ENCODE measurements at regions not wholly inside any gene's neighbourhood (a gene's known extent, or its start where the extent isn't known, plus 50 kb on each side); places are given as distances from the start of the nearest gene placed in this dataset.
"Not testable (repeated sequence)": the region's sequence is repeated elsewhere in the genome, so short reads cannot be mapped to it uniquely, and the experiment has no call there.

GRCh38 chr10:3264161-3264761, 91.7 kb upstream of the PITRM1 start:
- Mint-ChIP-seq H3K9me3 (no peaks in the 10 kb centered on the region), H3K27ac (no peak overlapping the region), H3K27me3 (peaks cover 23% of the 10 kb centered on the region), H3K4me1 (peaks cover 2% of the 10 kb centered on the region), H3K4me3 (no peak overlapping the region), H3K36me3 (ENCODE audit: low read depth) (no peaks in the 10 kb centered on the region)
- DNase-seq = no peak
- CTCF ChIA-PET = no interaction called here
- POLR2A ChIA-PET = no interaction called here

- CTCF ChIA-PET = no interaction called here
- no peak for DNase-seq
- H3K36me3 Mint-ChIP-seq (ENCODE audit: low read depth) = no peaks in the 10 kb centered on the region
- H3K9me3 Mint-ChIP-seq = no peaks in the 10 kb centered on the region
- H3K27ac Mint-ChIP-seq = no peak overlapping the region
- peaks cover 2% of the 10 kb centered on the region for H3K4me1 Mint-ChIP-seq
- peaks cover 23% of the 10 kb centered on the region for H3K27me3 Mint-ChIP-seq
- POLR2A ChIA-PET = no interaction called here
- H3K4me3 Mint-ChIP-seq = no peak overlapping the region
Measured at GRCh38 chr10:3263747-3264146, 91.2 kb upstream of the PITRM1 start.

- H3K36me3 Mint-ChIP-seq (ENCODE audit: low read depth) = no peaks in the 10 kb centered on the region
- H3K4me3 Mint-ChIP-seq = no peak overlapping the region
- DNase-seq = no peak
- H3K27me3 Mint-ChIP-seq = peaks cover 23% of the 10 kb centered on the region
- H3K9me3 Mint-ChIP-seq = no peaks in the 10 kb centered on the region
- H3K27ac Mint-ChIP-seq = no peak overlapping the region
- CTCF ChIA-PET = interaction anchor here (0.6 kb wide), 1 partner anchor 241 kb away, joined by 3 read pairs; no protein-coding TSS in a partner anchor
- POLR2A ChIA-PET = no interaction called here
- H3K4me1 Mint-ChIP-seq = peaks cover 2% of the 10 kb centered on the region
Measured at GRCh38 chr10:3263082-3263481, 90.5 kb upstream of the PITRM1 start.

GRCh38 chr10:3261921-3262320, 89.3 kb upstream of the PITRM1 start:
- Mint-ChIP-seq H3K4me1 (peaks cover 2% of the 10 kb centered on the region), H3K27me3 (peaks cover 23% of the 10 kb centered on the region), H3K4me3 (no peak overlapping the region), H3K27ac (no peak overlapping the region), H3K36me3 (ENCODE audit: low read depth) (no peaks in the 10 kb centered on the region), H3K9me3 (no peaks in the 10 kb centered on the region)
- CTCF ChIA-PET = no interaction called here
- POLR2A ChIA-PET = no interaction called here
- DNase-seq = no peak

GRCh38 chr10:3260066-3260834, 87.7 kb upstream of the PITRM1 start:
- ChIA-PET POLR2A (no interaction called here), CTCF (no interaction called here)
- no peak for DNase-seq
- H3K4me1 Mint-ChIP-seq = peaks cover 2% of the 10 kb centered on the region
- H3K9me3 Mint-ChIP-seq = no peaks in the 10 kb centered on the region
- no peak overlapping the region for H3K4me3 Mint-ChIP-seq
- no peaks in the 10 kb centered on the region for H3K36me3 Mint-ChIP-seq (ENCODE audit: low read depth)
- peaks cover 22% of the 10 kb centered on the region for H3K27me3 Mint-ChIP-seq
- H3K27ac Mint-ChIP-seq = no peak overlapping the region

DNA sequence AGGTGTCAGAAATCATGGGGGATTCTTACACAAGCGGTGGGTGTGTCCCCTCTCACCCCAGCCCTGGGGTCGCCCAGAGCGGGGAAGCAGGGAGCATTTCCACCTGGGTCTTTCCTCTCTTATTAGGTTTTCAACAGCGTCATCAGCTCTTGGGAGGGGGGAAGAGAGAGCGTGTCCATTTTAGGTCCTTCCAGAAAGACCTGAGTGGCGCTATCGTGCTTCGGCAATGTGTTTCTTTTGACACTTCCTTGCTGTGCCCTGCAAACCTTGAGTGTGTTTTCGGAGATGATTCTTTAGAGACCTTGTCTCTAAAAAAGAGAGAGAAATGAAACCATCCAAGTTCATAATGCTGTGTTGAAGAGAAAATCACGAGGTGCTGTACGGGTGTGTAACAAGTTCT, 86.9 kb upstream of the PITRM1 start:
- Mint-ChIP-seq H3K27ac (no peak overlapping the region), H3K9me3 (no peaks in the 10 kb centered on the region), H3K36me3 (ENCODE audit: low read depth) (no peaks in the 10 kb centered on the region), H3K27me3 (peaks cover 24% of the 10 kb centered on the region), H3K4me1 (peaks cover 2% of the 10 kb centered on the region), H3K4me3 (no peak overlapping the region)
- DNase-seq = no peak
- ChIA-PET CTCF (interaction anchor here (0.9 kb wide), 1 partner anchor 22 kb away, joined by 3 read pairs; no protein-coding TSS in a partner anchor), POLR2A (no interaction called here)

GRCh38 chr10:3258394-3258793, 85.8 kb upstream of the PITRM1 start:
- Mint-ChIP-seq H3K36me3 (ENCODE audit: low read depth) (no peaks in the 10 kb centered on the region), H3K27ac (no peak overlapping the region), H3K9me3 (no peaks in the 10 kb centered on the region), H3K4me3 (no peak overlapping the region), H3K4me1 (no peaks in the 10 kb centered on the region), H3K27me3 (peaks cover 27% of the 10 kb centered on the region)
- DNase-seq = no peak
- ChIA-PET POLR2A (no interaction called here), CTCF (interaction anchor here (0.9 kb wide), 1 partner anchor 21 kb away, joined by 3 read pairs; no protein-coding TSS in a partner anchor)

DNA sequence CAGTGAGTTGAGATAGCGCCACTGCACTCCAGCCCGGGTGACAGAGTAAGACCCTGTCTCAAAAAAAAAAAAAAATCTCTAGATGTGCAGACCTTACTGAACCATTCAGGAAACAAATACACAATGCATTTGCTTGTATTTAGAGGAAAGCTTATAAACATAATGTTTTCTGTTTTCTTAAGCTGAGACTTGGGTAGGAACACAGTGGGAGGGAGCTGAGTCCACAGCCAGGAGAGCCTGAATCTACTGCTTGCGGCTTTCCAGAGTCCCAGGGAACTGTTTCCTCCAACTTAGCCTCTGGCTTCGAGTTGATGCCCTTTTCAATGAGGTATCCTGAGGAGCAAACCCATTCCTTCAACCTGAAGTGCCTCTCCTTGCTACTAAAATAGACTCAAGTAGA, 83.0 kb upstream of the PITRM1 start:
- Mint-ChIP-seq H3K4me3 (no peak overlapping the region), H3K27ac (no peak overlapping the region), H3K27me3 (peaks cover 30% of the 10 kb centered on the region), H3K4me1 (peaks cover 3% of the 10 kb centered on the region), H3K9me3 (no peaks in the 10 kb centered on the region), H3K36me3 (ENCODE audit: low read depth) (no peaks in the 10 kb centered on the region)
- ChIA-PET CTCF (interaction anchor here (0.6 to 1.1 kb wide), 2 partner anchors 10 to 676 kb away, joined by 4 read pairs; no protein-coding TSS in a partner anchor), POLR2A (no interaction called here)
- DNase-seq = no peak

DNA sequence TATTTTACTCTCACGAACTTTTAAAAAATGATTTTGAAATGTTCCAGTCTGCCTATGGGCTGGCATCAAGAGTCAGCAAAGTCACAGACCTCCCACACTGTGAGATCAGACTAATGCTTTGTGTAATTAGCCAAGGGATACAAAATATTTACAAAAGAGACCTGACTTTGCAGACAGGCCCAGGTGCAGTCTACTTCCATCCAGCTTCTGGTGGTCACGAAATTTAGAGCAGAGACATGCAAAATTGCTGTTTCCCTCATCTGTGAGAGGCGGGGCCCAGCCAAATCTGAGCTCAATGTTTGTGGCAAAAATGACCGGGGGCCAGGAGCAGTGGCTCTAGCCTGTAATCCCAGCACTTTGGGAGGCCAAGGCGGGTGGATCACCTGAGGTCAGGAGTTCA, 82.5 kb upstream of the PITRM1 start:
- Mint-ChIP-seq H3K4me3 (no peak overlapping the region), H3K27me3 (peaks cover 34% of the 10 kb centered on the region), H3K36me3 (ENCODE audit: low read depth) (no peaks in the 10 kb centered on the region), H3K4me1 (peaks cover 3% of the 10 kb centered on the region), H3K9me3 (no peaks in the 10 kb centered on the region), H3K27ac (no peak overlapping the region)
- ChIA-PET CTCF (interaction anchor here (1.1 kb wide), 1 partner anchor 9 kb away, joined by 4 read pairs; no protein-coding TSS in a partner anchor), POLR2A (no interaction called here)
- DNase-seq = no peak

GRCh38 chr10:3253974-3254373, 81.4 kb upstream of the PITRM1 start:
- POLR2A ChIA-PET; CTCF ChIA-PET; H3K4me3 Mint-ChIP-seq; H3K4me1 Mint-ChIP-seq; DNase-seq; H3K27ac Mint-ChIP-seq; H3K36me3 Mint-ChIP-seq (ENCODE audit: low read depth); H3K9me3 Mint-ChIP-seq: not testable (repeated sequence)
- peaks cover 41% of the 10 kb centered on the region for H3K27me3 Mint-ChIP-seq

GRCh38 chr10:3251172-3251571, 78.6 kb upstream of the PITRM1 start:
- Mint-ChIP-seq H3K4me3 (no peak overlapping the region), H3K27ac (no peak overlapping the region), H3K4me1 (peaks cover 5% of the 10 kb centered on the region), H3K9me3 (no peaks in the 10 kb centered on the region), H3K27me3 (peaks cover 42% of the 10 kb centered on the region), H3K36me3 (ENCODE audit: low read depth) (no peaks in the 10 kb centered on the region)
- POLR2A ChIA-PET = no interaction called here
- CTCF ChIA-PET = no interaction called here
- no peak for DNase-seq

GRCh38 chr10:3249307-3249889, 76.8 kb upstream of the PITRM1 start:
- Mint-ChIP-seq H3K9me3 (no peaks in the 10 kb centered on the region), H3K4me3 (no peak overlapping the region), H3K27ac (no peak overlapping the region), H3K27me3 (peaks cover 41% of the 10 kb centered on the region), H3K4me1 (peaks cover 5% of the 10 kb centered on the region), H3K36me3 (ENCODE audit: low read depth) (no peaks in the 10 kb centered on the region)
- no peak for DNase-seq
- ChIA-PET CTCF (no interaction called here), POLR2A (no interaction called here)

GRCh38 chr10:3248526-3249306, 76.1 kb upstream of the PITRM1 start:
- POLR2A ChIA-PET = no interaction called here
- CTCF ChIA-PET = no interaction called here

More at GRCh38 chr10:3248526-3249306, 76.1 kb upstream of the PITRM1 start:
- H3K27me3 Mint-ChIP-seq = peaks cover 37% of the 10 kb centered on the region
- H3K4me3 Mint-ChIP-seq = no peak overlapping the region
- no peak overlapping the region for H3K27ac Mint-ChIP-seq
- DNase-seq = no peak
- H3K4me1 Mint-ChIP-seq = peaks cover 5% of the 10 kb centered on the region
- H3K36me3 Mint-ChIP-seq (ENCODE audit: low read depth) = no peaks in the 10 kb centered on the region
- no peaks in the 10 kb centered on the region for H3K9me3 Mint-ChIP-seq
